ENCODE measurements at regions not wholly inside any gene's neighbourhood (a gene's known extent, or its start where the extent isn't known, plus 50 kb on each side); places are given as distances from the start of the nearest gene placed in this dataset.
"Not testable (repeated sequence)": the region's sequence is repeated elsewhere in the genome, so short reads cannot be mapped to it uniquely, and the experiment has no call there.

GRCh38 chr9:38833706-38834105 is 113.8 kb upstream of the FAM240B start:
- not testable (repeated sequence) for TF ChIP-seq EZH2 (IDR thresholded peaks at IDR 0.05; ENCODE audit: borderline replicate concordance, low read depth, low read length, poor library complexity, severe bottlenecking)
- TF ChIP-seq, protein P1, sequence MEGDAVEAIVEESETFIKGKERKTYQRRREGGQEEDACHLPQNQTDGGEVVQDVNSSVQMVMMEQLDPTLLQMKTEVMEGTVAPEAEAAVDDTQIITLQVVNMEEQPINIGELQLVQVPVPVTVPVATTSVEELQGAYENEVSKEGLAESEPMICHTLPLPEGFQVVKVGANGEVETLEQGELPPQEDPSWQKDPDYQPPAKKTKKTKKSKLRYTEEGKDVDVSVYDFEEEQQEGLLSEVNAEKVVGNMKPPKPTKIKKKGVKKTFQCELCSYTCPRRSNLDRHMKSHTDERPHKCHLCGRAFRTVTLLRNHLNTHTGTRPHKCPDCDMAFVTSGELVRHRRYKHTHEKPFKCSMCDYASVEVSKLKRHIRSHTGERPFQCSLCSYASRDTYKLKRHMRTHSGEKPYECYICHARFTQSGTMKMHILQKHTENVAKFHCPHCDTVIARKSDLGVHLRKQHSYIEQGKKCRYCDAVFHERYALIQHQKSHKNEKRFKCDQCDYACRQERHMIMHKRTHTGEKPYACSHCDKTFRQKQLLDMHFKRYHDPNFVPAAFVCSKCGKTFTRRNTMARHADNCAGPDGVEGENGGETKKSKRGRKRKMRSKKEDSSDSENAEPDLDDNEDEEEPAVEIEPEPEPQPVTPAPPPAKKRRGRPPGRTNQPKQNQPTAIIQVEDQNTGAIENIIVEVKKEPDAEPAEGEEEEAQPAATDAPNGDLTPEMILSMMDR (conservative IDR thresholded peaks at IDR 0.05; ENCODE audit: low read depth, low read length) = not testable (repeated sequence)

All from A673 (cell line).